ENCODE measurements at regions not wholly inside any gene's neighbourhood (a gene's known extent, or its start where the extent isn't known, plus 50 kb on each side); places are given as distances from the start of the nearest gene placed in this dataset.

DNA sequence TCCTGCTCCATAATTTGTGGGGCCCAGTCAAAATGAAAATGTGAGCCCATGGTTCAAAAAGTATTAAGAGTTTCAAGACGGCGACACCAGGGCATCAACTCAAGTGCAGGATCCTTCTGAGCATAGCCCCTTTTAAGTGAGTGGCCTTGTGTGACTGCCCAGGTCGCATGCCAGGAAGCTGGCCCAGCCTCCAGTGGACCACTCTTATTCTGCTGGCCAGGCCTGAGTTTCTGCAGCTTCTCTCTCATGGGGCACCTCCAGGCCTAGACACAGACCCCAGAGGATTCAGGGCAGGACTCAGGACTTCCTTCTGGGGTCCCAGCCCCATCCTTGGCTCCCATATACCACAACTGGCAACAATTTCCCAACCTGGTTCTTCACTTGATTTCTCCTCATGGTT, 83.5 kb upstream of the HAAO start:
- TF ChIP-seq, protein P1, sequence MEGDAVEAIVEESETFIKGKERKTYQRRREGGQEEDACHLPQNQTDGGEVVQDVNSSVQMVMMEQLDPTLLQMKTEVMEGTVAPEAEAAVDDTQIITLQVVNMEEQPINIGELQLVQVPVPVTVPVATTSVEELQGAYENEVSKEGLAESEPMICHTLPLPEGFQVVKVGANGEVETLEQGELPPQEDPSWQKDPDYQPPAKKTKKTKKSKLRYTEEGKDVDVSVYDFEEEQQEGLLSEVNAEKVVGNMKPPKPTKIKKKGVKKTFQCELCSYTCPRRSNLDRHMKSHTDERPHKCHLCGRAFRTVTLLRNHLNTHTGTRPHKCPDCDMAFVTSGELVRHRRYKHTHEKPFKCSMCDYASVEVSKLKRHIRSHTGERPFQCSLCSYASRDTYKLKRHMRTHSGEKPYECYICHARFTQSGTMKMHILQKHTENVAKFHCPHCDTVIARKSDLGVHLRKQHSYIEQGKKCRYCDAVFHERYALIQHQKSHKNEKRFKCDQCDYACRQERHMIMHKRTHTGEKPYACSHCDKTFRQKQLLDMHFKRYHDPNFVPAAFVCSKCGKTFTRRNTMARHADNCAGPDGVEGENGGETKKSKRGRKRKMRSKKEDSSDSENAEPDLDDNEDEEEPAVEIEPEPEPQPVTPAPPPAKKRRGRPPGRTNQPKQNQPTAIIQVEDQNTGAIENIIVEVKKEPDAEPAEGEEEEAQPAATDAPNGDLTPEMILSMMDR (IDR thresholded peaks at IDR 0.05 in 4 of 5, conservative IDR thresholded peaks at IDR 0.05 in 1 of 5) = no peak
- no peak for TF ChIP-seq POLR2A (IDR thresholded peaks at IDR 0.05)

Measured in gastrocnemius medialis (tissue), 4 donors.